ENCODE measurements at regions not wholly inside any gene's neighbourhood (a gene's known extent, or its start where the extent isn't known, plus 50 kb on each side); places are given as distances from the start of the nearest gene placed in this dataset.

DNA sequence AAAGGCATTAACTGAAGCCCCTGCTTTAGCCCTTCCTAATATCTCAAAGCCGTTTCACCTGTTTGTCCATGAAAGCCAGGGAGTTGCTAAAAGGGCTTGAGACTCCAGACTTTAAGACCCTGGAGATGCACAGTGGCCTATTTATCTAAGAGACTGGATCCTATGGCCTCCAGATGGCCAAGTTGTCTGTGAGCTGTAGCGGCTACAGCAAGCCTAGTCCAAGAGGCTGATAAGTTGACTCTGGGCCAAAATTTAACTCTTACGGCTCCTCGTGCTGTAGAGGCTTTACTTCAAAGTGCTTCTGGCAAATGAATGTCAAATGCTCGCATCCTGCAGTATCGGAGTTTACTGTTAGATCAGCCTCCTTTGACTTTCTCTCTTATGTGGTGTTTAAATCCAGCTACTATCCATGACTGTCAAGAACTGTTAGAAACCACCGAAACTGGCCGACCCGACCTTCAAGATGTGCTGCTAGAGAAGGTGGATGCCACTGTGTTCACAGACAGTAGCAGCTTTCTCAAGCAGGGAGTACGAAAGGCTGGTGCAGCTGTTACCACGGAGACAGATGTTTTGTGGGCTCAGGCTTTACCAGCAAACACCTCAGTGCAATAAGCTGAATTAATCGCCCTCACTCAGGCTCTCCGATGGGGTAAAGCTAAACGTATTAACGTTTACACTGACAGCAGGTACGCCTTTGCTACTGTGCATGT lies 336.7 kb upstream of the CNTNAP5 start:
- TF ChIP-seq TARDBP (IDR thresholded peaks at IDR 0.05) (no peak), ELF4 (IDR thresholded peaks at IDR 0.05) (no peak), ARNT (IDR thresholded peaks at IDR 0.05) (no peak), NFRKB (IDR thresholded peaks at IDR 0.05) (no peak), FOXA1 (IDR thresholded peaks at IDR 0.05) (no peak), FOXM1 (IDR thresholded peaks at IDR 0.05; ENCODE audit: borderline replicate concordance) (no peak), CTBP1 (IDR thresholded peaks at IDR 0.05; ENCODE audit: borderline replicate concordance) (no peak), FOXK2 (IDR thresholded peaks at IDR 0.05) (no peak)
- TF ChIP-seq, protein P1, sequence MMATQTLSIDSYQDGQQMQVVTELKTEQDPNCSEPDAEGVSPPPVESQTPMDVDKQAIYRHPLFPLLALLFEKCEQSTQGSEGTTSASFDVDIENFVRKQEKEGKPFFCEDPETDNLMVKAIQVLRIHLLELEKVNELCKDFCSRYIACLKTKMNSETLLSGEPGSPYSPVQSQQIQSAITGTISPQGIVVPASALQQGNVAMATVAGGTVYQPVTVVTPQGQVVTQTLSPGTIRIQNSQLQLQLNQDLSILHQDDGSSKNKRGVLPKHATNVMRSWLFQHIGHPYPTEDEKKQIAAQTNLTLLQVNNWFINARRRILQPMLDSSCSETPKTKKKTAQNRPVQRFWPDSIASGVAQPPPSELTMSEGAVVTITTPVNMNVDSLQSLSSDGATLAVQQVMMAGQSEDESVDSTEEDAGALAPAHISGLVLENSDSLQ (IDR thresholded peaks at IDR 0.05): no peak
